AG10803 (cell line): ENCODE measurements at regions not wholly inside any gene's neighbourhood (a gene's known extent, or its start where the extent isn't known, plus 50 kb on each side); places are given as distances from the start of the nearest gene placed in this dataset.

Experiments used
- DNase-seq: peaks from one replicate; pipeline ENCODE4 v3.0.0; 2010; ENCODE audit warnings: low read depth
- H3K4me3 ChIP-seq: 2 replicates; pipeline ENCODE4 v1.5.1; 2011; ENCODE audit warnings: mild to moderate bottlenecking, low read length, control low read depth
- CTCF ChIP-seq: conservative IDR thresholded peaks from 2 replicates; pipeline ENCODE4 v1.5.1; 2011; ENCODE audit warnings: mild to moderate bottlenecking, low read length, control low read depth, inconsistent platforms

- no peak overlapping the region for H3K4me3 ChIP-seq
- no peak for DNase-seq
- TF ChIP-seq CTCF = no peak
These were observed 730.8 kb upstream of the EPHA6 start for GRCh38 chr3:96083610-96084009.

DNA sequence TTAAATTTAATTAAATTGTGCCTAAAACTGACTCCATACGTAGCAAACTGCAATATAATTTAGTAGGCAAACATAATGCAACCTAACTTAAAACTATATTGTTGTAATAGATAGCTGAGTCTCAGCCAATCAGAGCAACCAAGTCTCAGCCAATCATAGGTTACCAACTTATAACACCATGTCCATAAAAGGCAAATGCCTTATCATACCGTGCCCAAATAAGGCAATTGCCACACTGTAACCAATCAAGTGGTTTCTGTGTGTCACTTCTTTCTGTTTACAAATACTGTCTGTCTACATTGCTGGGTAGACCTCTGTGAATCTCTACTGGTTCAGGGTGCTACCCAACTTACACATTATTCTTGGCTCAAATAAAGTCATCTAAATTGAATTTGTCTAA lies 728.4 kb upstream of the EPHA6 start:
- no peak for TF ChIP-seq CTCF
- H3K4me3 ChIP-seq = no peak overlapping the region
- no peak for DNase-seq

GRCh38 chr3:96101006-96101560 lies 713.3 kb upstream of the EPHA6 start:
- H3K4me3 ChIP-seq = no peak overlapping the region
- no peak for DNase-seq
- no peak for TF ChIP-seq CTCF

- DNase-seq = no peak
- no peak overlapping the region for H3K4me3 ChIP-seq
- TF ChIP-seq CTCF = no peak
These were observed 707.7 kb upstream of the EPHA6 start for GRCh38 chr3:96106701-96107100.
